ENCODE measurements at regions not wholly inside any gene's neighbourhood (a gene's known extent, or its start where the extent isn't known, plus 50 kb on each side); places are given as distances from the start of the nearest gene placed in this dataset.

GRCh38 chr16:58960034-58960433, 225.9 kb upstream of the GOT2 start:
- no peak overlapping the region for H3K27ac ChIP-seq (ENCODE audit: low read depth in 2 of 2, low read length in 1 of 2)
- ChIA-PET POLR2A (no interaction called here), CTCF (interaction anchor here (2.0 kb wide), 1 partner anchor 9 kb away, joined by 7 read pairs; no protein-coding TSS in a partner anchor)
- H4K20me1 ChIP-seq (ENCODE audit: insufficient read depth), result no peaks in the 10 kb centered on the region
- no peak overlapping the region for H3K4me2 ChIP-seq
- no peaks in the 10 kb centered on the region for H3F3A ChIP-seq (replicated peaks; ENCODE audit: insufficient read depth)
- no peaks in the 10 kb centered on the region; the same call in 1 of the 2 replicates for H3K9me2 ChIP-seq
- WGBS (ENCODE audit: low lambda C conversion rate), result 61% methylated on average over 1 of the region's 1 CpG
- H3K4me3 ChIP-seq (ENCODE audit: low read depth in 2 of 2, low read length in 1 of 2), result no peak overlapping the region
- no peaks in the 10 kb centered on the region for H3K4me1 ChIP-seq (ENCODE audit: control insufficient read depth in 1 of 2, insufficient read depth in 2 of 2, low read depth in 1 of 2, low read length in 1 of 2)
- DNase-seq, result no peak
- no peaks in the 10 kb centered on the region for H3K9me3 ChIP-seq
- no peaks in the 10 kb centered on the region for H3K36me3 ChIP-seq (replicated peaks in 1 of 2; ENCODE audit: control insufficient read depth in 1 of 2, insufficient read depth in 2 of 2, low read length in 1 of 2)
- H3K9ac ChIP-seq, result no peak overlapping the region
- no peak for TF ChIP-seq NFIC (IDR thresholded peaks at IDR 0.05; ENCODE audit: borderline replicate concordance)
- TF ChIP-seq ELF1 (IDR thresholded peaks at IDR 0.05), result no peak
- no peak for TF ChIP-seq CTCF (IDR thresholded peaks at IDR 0.05)
- no peak for TF ChIP-seq CHD2 (IDR thresholded peaks at IDR 0.05; ENCODE audit: low read length, partially characterized antibody)
- TF ChIP-seq GATA2 (CRISPR knock-in tag; IDR thresholded peaks at IDR 0.05), result no peak
- no peak for TF ChIP-seq MAX (IDR thresholded peaks at IDR 0.05; ENCODE audit: low read depth)
- TF ChIP-seq JUND (IDR thresholded peaks at IDR 0.05), result no peak
- TF ChIP-seq ZBTB33 (IDR thresholded peaks at IDR 0.05; ENCODE audit: borderline replicate concordance, low read depth), result no peak
- TF ChIP-seq PBX3 (IDR thresholded peaks at IDR 0.05), result no peak
- no peak for TF ChIP-seq RXRA (IDR thresholded peaks at IDR 0.05; ENCODE audit: borderline replicate concordance, low read depth)
- no peak for TF ChIP-seq USF1 (IDR thresholded peaks at IDR 0.05; ENCODE audit: borderline replicate concordance, low read depth)
- no peaks in the 10 kb centered on the region for H3K79me2 ChIP-seq (ENCODE audit: insufficient read depth)
- H2AFZ ChIP-seq (ENCODE audit: low read depth), result no peak overlapping the region
- no peaks in the 10 kb centered on the region for H3K27me3 ChIP-seq (ENCODE audit: insufficient read depth)

GRCh38 chr16:58958749-58959148, 224.6 kb upstream of the GOT2 start:
- Histone ChIP-seq H3K79me2 (ENCODE audit: insufficient read depth) (no peaks in the 10 kb centered on the region), H3F3A (replicated peaks; ENCODE audit: insufficient read depth) (no peaks in the 10 kb centered on the region), H4K20me1 (ENCODE audit: insufficient read depth) (no peaks in the 10 kb centered on the region), H3K4me3 (ENCODE audit: low read depth in 2 of 2, low read length in 1 of 2) (no peak overlapping the region), H2AFZ (ENCODE audit: low read depth) (no peak overlapping the region), H3K9me2 (no peaks in the 10 kb centered on the region; the same call in 1 of the 2 replicates), H3K4me1 (ENCODE audit: control insufficient read depth in 1 of 2, insufficient read depth in 2 of 2, low read depth in 1 of 2, low read length in 1 of 2) (no peaks in the 10 kb centered on the region), H3K4me2 (no peak overlapping the region), H3K27ac (ENCODE audit: low read depth in 2 of 2, low read length in 1 of 2) (no peak overlapping the region), H3K9ac (no peak overlapping the region), H3K9me3 (no peaks in the 10 kb centered on the region), H3K36me3 (replicated peaks in 1 of 2; ENCODE audit: control insufficient read depth in 1 of 2, insufficient read depth in 2 of 2, low read length in 1 of 2) (no peaks in the 10 kb centered on the region), H3K27me3 (ENCODE audit: insufficient read depth) (no peaks in the 10 kb centered on the region)
- no peak for TF ChIP-seq MAX (IDR thresholded peaks at IDR 0.05; ENCODE audit: low read depth)
- no peak for TF ChIP-seq TEAD4 (IDR thresholded peaks at IDR 0.05; ENCODE audit: borderline replicate concordance, insufficient read depth)
- TF ChIP-seq POLR2AphosphoS5 (IDR thresholded peaks at IDR 0.05; ENCODE audit: low read depth, low read length), result no peak
- TF ChIP-seq MXI1 (IDR thresholded peaks at IDR 0.05; ENCODE audit: low read depth, low read length), result no peak
- no peak for TF ChIP-seq CTCF (IDR thresholded peaks at IDR 0.05)
- no peak for TF ChIP-seq NRF1 (IDR thresholded peaks at IDR 0.05; ENCODE audit: low read depth, low read length)
- no peak for TF ChIP-seq RFX5 (IDR thresholded peaks at IDR 0.05; ENCODE audit: low read length)
- no peak for TF ChIP-seq USF2 (IDR thresholded peaks at IDR 0.05; ENCODE audit: borderline replicate concordance, low read depth, low read length)
- POLR2A ChIA-PET, result no interaction called here
- CTCF ChIA-PET, result interaction anchor here (2.0 kb wide), 1 partner anchor 8 kb away, joined by 7 read pairs; no protein-coding TSS in a partner anchor
- DNase-seq, result no peak

All from SK-N-SH (cell line).